ENCODE measurements at regions not wholly inside any gene's neighbourhood (a gene's known extent, or its start where the extent isn't known, plus 50 kb on each side); places are given as distances from the start of the nearest gene placed in this dataset.

- DNase-seq (ENCODE audit: low read depth): no peak
- no peak overlapping the region for H3K4me3 ChIP-seq (ENCODE audit: low read length)
- TF ChIP-seq CTCF (IDR thresholded peaks at IDR 0.05; ENCODE audit: insufficient read depth, low read depth, low read length, missing control alignments): no peak
Observed at GRCh38 chr5:52502460-52502999, 285.2 kb upstream of the ITGA1 start.

- DNase-seq (ENCODE audit: low read depth): no peak
- TF ChIP-seq CTCF (IDR thresholded peaks at IDR 0.05; ENCODE audit: insufficient read depth, low read depth, low read length, missing control alignments): no peak
- no peak overlapping the region for H3K4me3 ChIP-seq (ENCODE audit: low read length)
Observed at GRCh38 chr5:52504584-52505240, 283.0 kb upstream of the ITGA1 start.

- TF ChIP-seq CTCF (IDR thresholded peaks at IDR 0.05; ENCODE audit: insufficient read depth, low read depth, low read length, missing control alignments): no peak
- DNase-seq (ENCODE audit: low read depth): no peak
Observed at GRCh38 chr5:52517667-52518066, 270.0 kb upstream of the ITGA1 start.

GRCh38 chr5:52520171-52520570 is 267.5 kb upstream of the ITGA1 start:
- no peak for DNase-seq (ENCODE audit: low read depth)
- no peak overlapping the region for H3K4me3 ChIP-seq (ENCODE audit: low read length)
- TF ChIP-seq CTCF (IDR thresholded peaks at IDR 0.05; ENCODE audit: insufficient read depth, low read depth, low read length, missing control alignments): no peak

More at GRCh38 chr5:52517667-52518066, 270.0 kb upstream of the ITGA1 start:
- H3K4me3 ChIP-seq (ENCODE audit: low read length): no peak overlapping the region

GRCh38 chr5:52521236-52521635 is 266.5 kb upstream of the ITGA1 start:
- no peak for TF ChIP-seq CTCF (IDR thresholded peaks at IDR 0.05; ENCODE audit: insufficient read depth, low read depth, low read length, missing control alignments)
- DNase-seq (ENCODE audit: low read depth): no peak
- no peak overlapping the region for H3K4me3 ChIP-seq (ENCODE audit: low read length)

GRCh38 chr5:52523701-52524100 is 264.0 kb upstream of the ITGA1 start:
- no peak for TF ChIP-seq CTCF (IDR thresholded peaks at IDR 0.05; ENCODE audit: insufficient read depth, low read depth, low read length, missing control alignments)
- H3K4me3 ChIP-seq (ENCODE audit: low read length): no peak overlapping the region
- no peak for DNase-seq (ENCODE audit: low read depth)

- TF ChIP-seq CTCF (IDR thresholded peaks at IDR 0.05; ENCODE audit: insufficient read depth, low read depth, low read length, missing control alignments): no peak
- no peak overlapping the region for H3K4me3 ChIP-seq (ENCODE audit: low read length)
- DNase-seq (ENCODE audit: low read depth): no peak
Observed at GRCh38 chr5:52531105-52531504, 256.6 kb upstream of the ITGA1 start.
